CD8-positive, alpha-beta memory T cell (primary cell): ENCODE measurements at regions not wholly inside any gene's neighbourhood (a gene's known extent, or its start where the extent isn't known, plus 50 kb on each side); places are given as distances from the start of the nearest gene placed in this dataset.

Experiments used
- CTCF ChIA-PET: fragments of 350-600 bp; sonication (Branson Sonifier 250); formaldehyde crosslinking; loops from one replicate; lab custom pipeline; 2021; ENCODE audit warnings: antibody characterized with exemption; lab: Charles Lee
- POLR2A ChIA-PET: fragments of 350-600 bp; sonication (Branson Sonifier 250); formaldehyde crosslinking; loops from one replicate; lab custom pipeline; 2021; ENCODE audit warnings: antibody characterized with exemption; lab: Charles Lee
- DNase-seq, 5 donors: peaks; one replicate each; pipeline versions ENCODE4 v3.0.0 to v3.0.0-alpha.2; 2020 to 2022; ENCODE audit warnings: mixed read lengths in 1 of 5
- H3K27ac ChIP-seq: one replicate; pipeline ENCODE4 v1.7.0; 2013; ENCODE audit warnings: low read depth, mild to moderate bottlenecking, low read length, moderate library complexity
- H3K27me3 ChIP-seq: 2 replicates; pipeline ENCODE4 v1.7.0; 2013; ENCODE audit warnings: low read length, mild to moderate bottlenecking; ENCODE audit not compliant: insufficient read depth, poor library complexity, severe bottlenecking
- H3K36me3 ChIP-seq: 2 replicates; pipeline ENCODE4 v1.7.0; 2013; ENCODE audit warnings: mild to moderate bottlenecking, low read length, moderate library complexity; ENCODE audit not compliant: insufficient read depth
- H3K4me1 ChIP-seq: 2 replicates; pipeline ENCODE4 v1.7.0; 2013; ENCODE audit warnings: mild to moderate bottlenecking, low read length, moderate library complexity; ENCODE audit not compliant: insufficient read depth
- H3K4me3 ChIP-seq: 2 replicates; pipeline ENCODE4 v1.7.0; 2013; ENCODE audit warnings: mild to moderate bottlenecking, low read length
- H3K9me3 ChIP-seq: 2 replicates; pipeline ENCODE4 v1.7.0; 2013; ENCODE audit warnings: mild to moderate bottlenecking, low read length
- H3K27ac Mint-ChIP-seq, 8 donors: one replicate each; pipeline ENCODE4 v1.8.0; 2020 to 2021; ENCODE audit warnings: mixed read lengths in 8 of 8, mild to moderate bottlenecking in 6 of 8, inconsistent platforms in 3 of 8, moderate library complexity in 3 of 8
- H3K27me3 Mint-ChIP-seq, 2 donors: one replicate each; pipeline ENCODE4 v1.8.0; 2020 to 2021; ENCODE audit warnings: mixed read lengths in 2 of 2, mild to moderate bottlenecking in 1 of 2, moderate library complexity in 1 of 2
- H3K36me3 Mint-ChIP-seq, 3 donors: one replicate each; pipeline ENCODE4 v1.8.0; 2020 to 2021; ENCODE audit warnings: mixed read lengths in 3 of 3, inconsistent platforms in 1 of 3, mild to moderate bottlenecking in 1 of 3
- H3K4me1 Mint-ChIP-seq, 3 donors: one replicate each; pipeline ENCODE4 v1.8.0; 2020 to 2021; ENCODE audit warnings: mixed read lengths in 3 of 3, inconsistent platforms in 1 of 3, mild to moderate bottlenecking in 1 of 3
- H3K4me3 Mint-ChIP-seq, 7 donors: one replicate each; pipeline ENCODE4 v1.8.0; 2020 to 2021; ENCODE audit warnings: mixed read lengths in 7 of 7, mild to moderate bottlenecking in 6 of 7, moderate library complexity in 4 of 7, inconsistent platforms in 2 of 7
- H3K9me3 Mint-ChIP-seq, 5 donors: one replicate each; pipeline ENCODE4 v1.8.0; 2020 to 2022; ENCODE audit warnings: mixed read lengths in 5 of 5, mild to moderate bottlenecking in 3 of 5, moderate library complexity in 2 of 5, inconsistent platforms in 1 of 5

DNA sequence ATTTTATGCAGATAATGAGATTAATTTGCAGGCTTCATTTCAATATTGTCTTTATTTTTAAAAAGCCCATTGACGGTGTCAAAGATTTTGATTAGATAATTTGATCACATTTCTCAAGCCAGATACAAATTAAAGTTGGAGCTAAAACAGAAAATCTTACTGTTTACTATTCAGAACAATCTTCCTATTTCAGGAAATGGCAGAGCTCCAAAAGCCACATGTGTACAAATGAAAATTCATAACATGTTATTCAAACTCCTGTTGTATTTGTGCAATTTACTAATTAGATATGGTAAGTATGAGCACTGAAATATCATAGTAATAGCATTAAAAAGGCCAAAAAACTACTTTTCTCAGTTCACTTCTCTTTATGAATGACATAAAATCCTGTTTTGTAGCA lies 682.9 kb downstream of the KCNJ3 start:
- H3K36me3 ChIP-seq: no peaks in the 10 kb centered on the region
- no peaks in the 10 kb centered on the region for H3K36me3 Mint-ChIP-seq
- POLR2A ChIA-PET: no interaction called here
- no peak overlapping the region for H3K27ac ChIP-seq
- no peaks in the 10 kb centered on the region for H3K9me3 Mint-ChIP-seq
- no peaks in the 10 kb centered on the region for H3K4me1 Mint-ChIP-seq
- no peak overlapping the region for H3K4me3 ChIP-seq
- peaks cover 0 to 2% of the 10 kb centered on the region in 2 donors for H3K27me3 Mint-ChIP-seq
- H3K9me3 ChIP-seq: no peaks in the 10 kb centered on the region
- no peaks in the 10 kb centered on the region for H3K4me1 ChIP-seq
- DNase-seq: no peak
- H3K4me3 Mint-ChIP-seq: no peak overlapping the region
- H3K27me3 ChIP-seq: no peaks in the 10 kb centered on the region
- H3K27ac Mint-ChIP-seq: no peak overlapping the region
- CTCF ChIA-PET: no interaction called here

DNA sequence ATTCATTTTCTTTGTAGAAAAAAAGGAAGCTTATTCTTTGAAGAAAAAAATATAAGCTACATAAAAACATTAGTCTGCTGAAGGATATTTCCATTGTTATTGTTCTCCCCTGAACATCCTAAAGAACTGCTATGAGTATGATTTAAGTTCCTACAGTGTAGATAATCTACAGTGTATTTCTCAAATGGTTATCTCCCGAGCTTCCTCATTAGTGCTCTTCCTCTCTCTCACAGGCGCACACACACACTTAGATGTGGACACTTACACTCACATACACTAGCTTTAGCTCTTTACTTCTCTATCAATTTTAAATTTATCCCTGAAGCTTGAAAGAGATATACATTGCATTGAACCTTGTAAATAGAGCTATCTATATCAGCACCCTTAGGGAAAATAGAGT lies 681.0 kb downstream of the KCNJ3 start:
- Mint-ChIP-seq H3K4me3 (no peak overlapping the region), H3K27me3 (peaks cover 0 to 2% of the 10 kb centered on the region in 2 donors), H3K27ac (no peak overlapping the region), H3K36me3 (no peaks in the 10 kb centered on the region), H3K4me1 (no peaks in the 10 kb centered on the region), H3K9me3 (no peaks in the 10 kb centered on the region)
- no peaks in the 10 kb centered on the region for H3K4me1 ChIP-seq
- no peaks in the 10 kb centered on the region for H3K36me3 ChIP-seq
- H3K27me3 ChIP-seq: no peaks in the 10 kb centered on the region
- CTCF ChIA-PET: no interaction called here
- POLR2A ChIA-PET: no interaction called here
- no peak overlapping the region for H3K27ac ChIP-seq
- no peaks in the 10 kb centered on the region for H3K9me3 ChIP-seq
- H3K4me3 ChIP-seq: no peak overlapping the region
- DNase-seq: no peak

DNA sequence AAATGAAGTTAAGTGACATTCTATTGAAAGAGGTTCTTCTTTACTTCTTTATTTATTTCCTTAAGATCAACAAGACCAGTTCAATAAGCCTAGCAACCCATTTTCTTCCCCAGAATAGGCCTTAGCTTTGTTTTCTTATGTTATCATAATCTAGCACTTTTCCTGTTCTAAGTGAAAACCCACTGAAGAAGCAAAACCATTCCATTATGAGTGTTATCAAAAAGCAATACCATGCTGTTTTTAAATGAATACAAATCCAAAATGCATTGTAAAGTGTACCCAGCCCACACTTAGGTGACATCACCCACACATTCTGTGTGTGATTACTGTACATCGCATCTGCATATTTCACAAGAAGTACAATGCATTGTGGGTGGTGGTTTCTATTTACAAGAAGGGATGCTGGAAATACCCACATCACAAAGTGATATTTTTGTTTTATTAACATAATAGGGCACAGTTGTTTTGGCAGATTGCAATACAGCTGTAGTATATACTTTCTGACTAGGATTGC lies 679.5 kb downstream of the KCNJ3 start:
- POLR2A ChIA-PET: no interaction called here
- H3K27me3 ChIP-seq: no peaks in the 10 kb centered on the region
- CTCF ChIA-PET: no interaction called here
- no peak overlapping the region for H3K27ac Mint-ChIP-seq
- no peaks in the 10 kb centered on the region for H3K4me1 Mint-ChIP-seq
- H3K36me3 Mint-ChIP-seq: no peaks in the 10 kb centered on the region
- H3K27ac ChIP-seq: no peak overlapping the region
- H3K4me3 Mint-ChIP-seq: no peak overlapping the region
- H3K9me3 Mint-ChIP-seq: no peaks in the 10 kb centered on the region
- H3K9me3 ChIP-seq: no peaks in the 10 kb centered on the region
- H3K4me1 ChIP-seq: no peaks in the 10 kb centered on the region
- DNase-seq: no peak
- H3K27me3 Mint-ChIP-seq: peaks cover 0 to 2% of the 10 kb centered on the region in 2 donors
- no peak overlapping the region for H3K4me3 ChIP-seq
- no peaks in the 10 kb centered on the region for H3K36me3 ChIP-seq

DNA sequence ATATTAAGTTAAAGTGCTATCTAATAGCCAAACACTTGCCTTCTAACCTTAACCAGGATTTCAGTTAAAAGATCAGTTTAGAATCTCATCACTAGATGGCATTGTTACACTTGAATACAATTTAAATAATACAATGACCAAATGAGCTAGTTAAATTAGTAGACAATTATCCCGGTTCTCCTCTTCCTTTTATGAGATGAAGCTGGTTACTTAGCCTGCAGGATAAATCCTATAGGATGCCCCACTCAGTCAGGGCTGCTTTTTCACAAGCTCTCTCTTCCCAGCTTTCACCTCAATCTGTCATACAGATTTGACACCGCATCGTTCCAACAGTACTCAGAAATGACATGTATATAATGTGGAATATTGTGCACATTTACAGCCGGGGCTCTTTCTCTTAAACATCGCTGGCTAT lies 678.8 kb downstream of the KCNJ3 start:
- Mint-ChIP-seq H3K9me3 (no peaks in the 10 kb centered on the region), H3K4me3 (no peak overlapping the region), H3K27ac (no peak overlapping the region), H3K4me1 (no peaks in the 10 kb centered on the region), H3K27me3 (peaks cover 0 to 2% of the 10 kb centered on the region in 2 donors), H3K36me3 (no peaks in the 10 kb centered on the region)
- no peak for DNase-seq
- H3K27ac ChIP-seq: no peak overlapping the region
- no peaks in the 10 kb centered on the region for H3K4me1 ChIP-seq
- H3K9me3 ChIP-seq: no peaks in the 10 kb centered on the region
- no peaks in the 10 kb centered on the region for H3K27me3 ChIP-seq
- POLR2A ChIA-PET: no interaction called here
- H3K36me3 ChIP-seq: no peaks in the 10 kb centered on the region
- no peak overlapping the region for H3K4me3 ChIP-seq
- CTCF ChIA-PET: interaction anchor here (1.4 kb wide), 1 partner anchor 1816 kb away, joined by 3 read pairs; no protein-coding TSS in a partner anchor

DNA sequence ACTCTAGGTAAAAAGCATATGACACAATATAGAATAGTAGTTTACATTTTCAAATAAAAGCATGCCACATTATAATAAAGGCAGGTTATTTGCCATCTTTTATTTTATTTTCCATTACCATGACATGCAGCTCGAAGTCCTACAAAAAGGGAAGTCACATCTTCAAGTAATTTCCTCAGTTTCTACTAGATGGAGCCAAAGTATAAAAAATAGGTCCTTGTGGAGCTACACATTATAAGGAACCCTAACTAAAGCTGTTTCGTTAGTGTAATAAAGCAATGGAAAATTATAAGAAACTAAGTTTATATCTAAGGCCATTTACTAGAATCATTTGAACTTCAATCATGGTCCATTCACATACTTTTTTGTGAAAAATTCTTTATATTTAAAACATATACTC lies 674.5 kb downstream of the KCNJ3 start:
- H3K36me3 ChIP-seq: no peaks in the 10 kb centered on the region
- ChIA-PET CTCF (no interaction called here), POLR2A (no interaction called here)
- no peaks in the 10 kb centered on the region for H3K9me3 ChIP-seq
- no peak overlapping the region for H3K27ac ChIP-seq
- H3K4me3 Mint-ChIP-seq: no peak overlapping the region
- H3K27ac Mint-ChIP-seq: no peak overlapping the region
- H3K4me3 ChIP-seq: no peak overlapping the region
- DNase-seq: no peak
- peaks cover 0 to 2% of the 10 kb centered on the region in 2 donors for H3K27me3 Mint-ChIP-seq
- no peaks in the 10 kb centered on the region for H3K36me3 Mint-ChIP-seq
- no peaks in the 10 kb centered on the region for H3K9me3 Mint-ChIP-seq
- H3K4me1 ChIP-seq: no peaks in the 10 kb centered on the region
- H3K4me1 Mint-ChIP-seq: no peaks in the 10 kb centered on the region
- no peaks in the 10 kb centered on the region for H3K27me3 ChIP-seq

DNA sequence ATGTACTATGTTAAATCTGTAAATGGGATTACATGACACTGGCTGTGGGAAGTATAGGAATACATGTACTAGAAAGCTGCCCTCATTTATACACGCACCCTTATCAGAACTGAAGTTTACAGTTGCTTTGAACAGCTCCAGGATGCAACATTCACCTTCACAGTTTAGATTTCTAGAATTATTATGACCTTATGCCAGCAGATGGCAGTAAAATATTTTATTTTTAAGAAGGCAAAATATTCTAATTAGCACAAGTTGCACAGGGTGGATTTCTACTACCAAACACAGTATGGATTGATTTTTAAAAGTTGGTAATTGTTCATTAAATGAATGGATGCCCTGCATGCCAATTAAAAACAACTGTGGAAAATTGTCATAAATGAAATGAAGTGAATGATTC lies 670.4 kb downstream of the KCNJ3 start:
- H3K9me3 Mint-ChIP-seq: no peaks in the 10 kb centered on the region
- H3K4me3 Mint-ChIP-seq: no peak overlapping the region
- no peak overlapping the region for H3K4me3 ChIP-seq
- H3K36me3 ChIP-seq: no peaks in the 10 kb centered on the region
- H3K9me3 ChIP-seq: no peaks in the 10 kb centered on the region
- H3K27me3 Mint-ChIP-seq: no peaks in the 10 kb centered on the region
- H3K27me3 ChIP-seq: no peaks in the 10 kb centered on the region
- DNase-seq: no peak
- no peak overlapping the region for H3K27ac Mint-ChIP-seq
- CTCF ChIA-PET: no interaction called here
- H3K27ac ChIP-seq: no peak overlapping the region
- no peaks in the 10 kb centered on the region for H3K4me1 Mint-ChIP-seq
- H3K36me3 Mint-ChIP-seq: no peaks in the 10 kb centered on the region
- no peaks in the 10 kb centered on the region for H3K4me1 ChIP-seq
- POLR2A ChIA-PET: no interaction called here

DNA sequence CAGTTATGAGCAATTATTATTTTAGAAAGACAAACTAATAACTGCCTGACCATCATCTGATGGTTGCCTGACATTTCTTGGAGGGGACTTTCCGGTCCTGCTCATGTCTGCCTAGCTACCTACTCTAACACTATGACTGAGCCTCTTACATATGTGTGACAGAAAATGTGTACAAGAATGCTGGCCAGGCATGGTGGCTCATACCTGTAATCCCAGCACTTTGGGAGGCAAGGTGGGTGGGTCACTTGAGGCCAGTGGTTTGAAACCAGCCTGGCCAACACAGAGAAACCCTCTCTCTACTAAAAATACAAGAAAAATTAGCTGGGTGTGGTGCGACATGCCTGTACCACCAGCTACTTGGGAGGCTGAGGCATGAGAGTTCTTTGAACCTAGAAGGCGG lies 666.3 kb downstream of the KCNJ3 start:
- Histone ChIP-seq H3K4me3 (no peak overlapping the region), H3K36me3 (no peaks in the 10 kb centered on the region), H3K27ac (no peak overlapping the region), H3K4me1 (no peaks in the 10 kb centered on the region), H3K9me3 (no peaks in the 10 kb centered on the region), H3K27me3 (no peaks in the 10 kb centered on the region)
- Mint-ChIP-seq H3K27me3 (no peaks in the 10 kb centered on the region), H3K4me3 (no peak overlapping the region), H3K9me3 (peaks cover 0 to 2% (median 0%) of the 10 kb centered on the region in 5 donors), H3K4me1 (no peaks in the 10 kb centered on the region), H3K27ac (no peak overlapping the region), H3K36me3 (no peaks in the 10 kb centered on the region)
- CTCF ChIA-PET: no interaction called here
- POLR2A ChIA-PET: no interaction called here
- DNase-seq: no peak

DNA sequence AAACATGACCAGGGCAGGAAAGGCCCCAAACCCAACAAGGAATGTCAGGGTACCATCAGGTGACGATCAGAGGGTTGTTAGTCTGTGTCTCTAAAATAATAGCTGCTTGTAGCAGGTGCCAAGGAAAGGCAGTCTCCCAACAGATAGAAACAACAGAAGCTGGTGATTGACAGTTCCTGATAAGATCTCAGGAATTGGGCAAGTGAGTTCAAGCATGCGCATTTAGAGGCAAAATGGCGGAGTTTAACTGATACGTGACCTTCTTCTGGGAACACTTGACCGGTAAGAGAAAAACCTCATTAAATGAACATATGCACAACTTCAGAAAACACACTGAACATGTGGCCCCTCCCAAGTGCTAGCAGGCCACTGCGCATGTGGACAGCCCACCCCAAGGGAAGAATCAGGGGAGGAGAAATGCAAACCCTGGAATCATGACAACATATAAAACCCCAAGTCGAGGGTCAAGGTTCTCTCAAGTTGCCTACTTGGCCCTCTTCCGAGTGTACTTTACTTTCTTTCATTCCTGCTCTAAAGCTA lies 664.9 kb downstream of the KCNJ3 start:
- H3K36me3 ChIP-seq: no peaks in the 10 kb centered on the region
- Mint-ChIP-seq H3K4me3 (no peak overlapping the region), H3K27ac (no peak overlapping the region), H3K4me1 (no peaks in the 10 kb centered on the region), H3K27me3 (no peaks in the 10 kb centered on the region), H3K36me3 (no peaks in the 10 kb centered on the region), H3K9me3 (peaks cover 0 to 3% (median 2%) of the 10 kb centered on the region in 5 donors)
- H3K4me1 ChIP-seq: no peaks in the 10 kb centered on the region
- H3K27me3 ChIP-seq: no peaks in the 10 kb centered on the region
- no peak overlapping the region for H3K27ac ChIP-seq
- H3K9me3 ChIP-seq: no peaks in the 10 kb centered on the region
- ChIA-PET CTCF (no interaction called here), POLR2A (no interaction called here)
- H3K4me3 ChIP-seq: no peak overlapping the region
- DNase-seq: no peak
